ENCODE measurements at regions not wholly inside any gene's neighbourhood (a gene's known extent, or its start where the extent isn't known, plus 50 kb on each side); places are given as distances from the start of the nearest gene placed in this dataset.

GRCh38 chr7:131722371-131722770, 165.9 kb upstream of the PODXL start:
- TF ChIP-seq CTCF (conservative IDR thresholded peaks at IDR 0.05) (no peak), EZH2 (IDR thresholded peaks at IDR 0.05; ENCODE audit: low read depth) (no peak)
